Activated CD8-positive, alpha-beta T cell treated with anti-CD3 and anti-CD28 coated beads for 36 hours (primary cell): ENCODE measurements at regions not wholly inside any gene's neighbourhood (a gene's known extent, or its start where the extent isn't known, plus 50 kb on each side); places are given as distances from the start of the nearest gene placed in this dataset.

ENCODE experiments used
- ATAC-seq: fragments of 200-7000 bp; cut with Tn5 transposase; one replicate; pipeline ENCODE4 v1.10.0; 2021; ENCODE audit warnings: mild to moderate bottlenecking, moderate library complexity
- CTCF ChIA-PET: fragments of 350-600 bp; sonication (Branson Sonifier 250); formaldehyde crosslinking; loops from one replicate; lab custom pipeline; 2021; ENCODE audit warnings: antibody characterized with exemption; lab: Charles Lee
- POLR2A ChIA-PET: fragments of 350-600 bp; sonication (Branson Sonifier 250); formaldehyde crosslinking; loops from one replicate; lab custom pipeline; 2021; ENCODE audit warnings: antibody characterized with exemption; lab: Charles Lee
- DNase-seq: peaks from one replicate; pipeline ENCODE4 v3.0.0-alpha.2; 2020
- H3K27ac Mint-ChIP-seq: one replicate; pipeline ENCODE4 v1.8.0; 2021; ENCODE audit warnings: mild to moderate bottlenecking, mixed read lengths
- H3K27me3 Mint-ChIP-seq: one replicate; pipeline ENCODE4 v1.8.0; 2021; ENCODE audit warnings: mixed read lengths
- H3K36me3 Mint-ChIP-seq: one replicate; pipeline ENCODE4 v1.8.0; 2021; ENCODE audit warnings: low read depth, mixed read lengths
- H3K4me1 Mint-ChIP-seq: one replicate; pipeline ENCODE4 v1.8.0; 2021; ENCODE audit warnings: low read depth, mixed read lengths
- H3K4me3 Mint-ChIP-seq: one replicate; pipeline ENCODE4 v1.8.0; 2021; ENCODE audit warnings: mild to moderate bottlenecking, moderate library complexity, mixed read lengths
- H3K9me3 Mint-ChIP-seq: one replicate; pipeline ENCODE4 v1.8.0; 2021; ENCODE audit warnings: mixed read lengths
- intact Hi-C: fragments of 100-400 bp; cut with micrococcal nuclease; formaldehyde crosslinking; loops from one replicate; pipeline ENCODE4 v1.10.0; 2022
- TF ChIP-seq, protein P1 (sequence below): fragments of 200-600 bp; IDR thresholded peaks from one replicate; pipeline ENCODE4 v1.8.0; 2022; ENCODE audit warnings: antibody characterized with exemption, mild to moderate bottlenecking

DNA sequence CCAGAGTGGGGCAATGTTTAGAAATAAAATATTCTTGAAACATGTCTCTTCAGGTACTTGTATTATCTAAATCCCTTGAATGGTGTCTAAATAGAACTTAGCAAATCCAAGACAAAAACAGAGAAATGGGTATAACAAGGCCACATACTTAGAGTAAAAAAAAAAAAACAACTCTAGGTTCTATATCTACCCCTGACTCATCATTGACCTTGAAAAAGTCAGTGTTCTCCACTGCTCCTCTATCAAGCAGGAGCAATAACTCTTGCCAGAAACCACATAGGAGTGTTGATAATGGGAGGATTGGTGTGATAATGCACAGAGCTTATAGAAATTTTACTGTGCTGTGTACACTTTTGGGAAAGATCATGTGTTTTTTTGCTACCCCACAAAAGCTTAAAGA, 296.6 kb upstream of the PMFBP1 start:
- intact Hi-C loops: loop anchor here (10.0 kb wide), 1 partner anchor 344 kb away; no protein-coding TSS in a partner anchor
- TF ChIP-seq, protein P1, sequence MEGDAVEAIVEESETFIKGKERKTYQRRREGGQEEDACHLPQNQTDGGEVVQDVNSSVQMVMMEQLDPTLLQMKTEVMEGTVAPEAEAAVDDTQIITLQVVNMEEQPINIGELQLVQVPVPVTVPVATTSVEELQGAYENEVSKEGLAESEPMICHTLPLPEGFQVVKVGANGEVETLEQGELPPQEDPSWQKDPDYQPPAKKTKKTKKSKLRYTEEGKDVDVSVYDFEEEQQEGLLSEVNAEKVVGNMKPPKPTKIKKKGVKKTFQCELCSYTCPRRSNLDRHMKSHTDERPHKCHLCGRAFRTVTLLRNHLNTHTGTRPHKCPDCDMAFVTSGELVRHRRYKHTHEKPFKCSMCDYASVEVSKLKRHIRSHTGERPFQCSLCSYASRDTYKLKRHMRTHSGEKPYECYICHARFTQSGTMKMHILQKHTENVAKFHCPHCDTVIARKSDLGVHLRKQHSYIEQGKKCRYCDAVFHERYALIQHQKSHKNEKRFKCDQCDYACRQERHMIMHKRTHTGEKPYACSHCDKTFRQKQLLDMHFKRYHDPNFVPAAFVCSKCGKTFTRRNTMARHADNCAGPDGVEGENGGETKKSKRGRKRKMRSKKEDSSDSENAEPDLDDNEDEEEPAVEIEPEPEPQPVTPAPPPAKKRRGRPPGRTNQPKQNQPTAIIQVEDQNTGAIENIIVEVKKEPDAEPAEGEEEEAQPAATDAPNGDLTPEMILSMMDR: no peak
- no peak for ATAC-seq
- DNase-seq: no peak
- H3K4me1 Mint-ChIP-seq: no peaks in the 10 kb centered on the region
- CTCF ChIA-PET: interaction anchor here (4.0 kb wide), 1 partner anchor 344 kb away, joined by 22 read pairs; no protein-coding TSS in a partner anchor
- no peaks in the 10 kb centered on the region for H3K27me3 Mint-ChIP-seq
- no peak overlapping the region for H3K4me3 Mint-ChIP-seq
- no peaks in the 10 kb centered on the region for H3K36me3 Mint-ChIP-seq
- POLR2A ChIA-PET: no interaction called here
- H3K27ac Mint-ChIP-seq: no peak overlapping the region
- H3K9me3 Mint-ChIP-seq: peaks cover 2% of the 10 kb centered on the region

DNA sequence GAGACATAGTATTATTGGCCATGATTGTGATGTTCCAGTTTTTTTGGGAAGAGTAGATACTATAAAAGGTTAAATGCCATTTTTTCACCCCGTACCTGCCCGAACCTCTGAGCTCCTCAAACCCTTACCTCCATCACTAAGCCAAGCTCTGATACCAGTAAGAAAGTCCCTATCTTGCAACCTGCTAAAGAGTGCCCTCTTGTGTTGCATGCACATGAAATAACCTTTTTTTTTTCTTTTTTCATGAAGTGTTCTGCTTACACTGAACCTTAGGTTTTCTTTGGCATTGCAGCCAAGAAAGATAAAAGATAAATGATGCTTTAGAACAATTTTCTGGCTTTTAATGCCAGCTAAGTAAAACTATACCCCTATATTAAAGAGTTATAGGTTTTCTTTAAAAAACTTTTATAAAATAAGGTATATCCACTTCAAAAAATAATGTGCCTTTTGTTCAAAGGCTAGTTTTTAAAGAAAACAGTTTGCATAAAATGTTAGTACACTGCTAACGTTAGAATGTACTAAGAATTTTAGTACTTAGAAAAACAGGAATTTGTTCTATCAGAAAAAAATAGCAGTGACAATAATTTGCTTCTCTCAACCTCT, 295.3 kb upstream of the PMFBP1 start:
- CTCF ChIA-PET: interaction anchor here (0.9 to 4.0 kb wide), 9 partner anchors 10 to 347 kb away, joined by 3 to 22 read pairs (median 4); no protein-coding TSS in a partner anchor
- no peak for ATAC-seq
- no peaks in the 10 kb centered on the region for H3K4me1 Mint-ChIP-seq
- H3K27me3 Mint-ChIP-seq: no peaks in the 10 kb centered on the region
- POLR2A ChIA-PET: no interaction called here
- TF ChIP-seq, protein P1: peak; percentile 56
- DNase-seq: peak; percentile 4
- H3K27ac Mint-ChIP-seq: no peak overlapping the region
- H3K4me3 Mint-ChIP-seq: no peak overlapping the region
- intact Hi-C loops: loop anchor here (10.0 kb wide), 1 partner anchor 342 kb away; no protein-coding TSS in a partner anchor
- peaks cover 2% of the 10 kb centered on the region for H3K9me3 Mint-ChIP-seq
- H3K36me3 Mint-ChIP-seq: no peaks in the 10 kb centered on the region

DNA sequence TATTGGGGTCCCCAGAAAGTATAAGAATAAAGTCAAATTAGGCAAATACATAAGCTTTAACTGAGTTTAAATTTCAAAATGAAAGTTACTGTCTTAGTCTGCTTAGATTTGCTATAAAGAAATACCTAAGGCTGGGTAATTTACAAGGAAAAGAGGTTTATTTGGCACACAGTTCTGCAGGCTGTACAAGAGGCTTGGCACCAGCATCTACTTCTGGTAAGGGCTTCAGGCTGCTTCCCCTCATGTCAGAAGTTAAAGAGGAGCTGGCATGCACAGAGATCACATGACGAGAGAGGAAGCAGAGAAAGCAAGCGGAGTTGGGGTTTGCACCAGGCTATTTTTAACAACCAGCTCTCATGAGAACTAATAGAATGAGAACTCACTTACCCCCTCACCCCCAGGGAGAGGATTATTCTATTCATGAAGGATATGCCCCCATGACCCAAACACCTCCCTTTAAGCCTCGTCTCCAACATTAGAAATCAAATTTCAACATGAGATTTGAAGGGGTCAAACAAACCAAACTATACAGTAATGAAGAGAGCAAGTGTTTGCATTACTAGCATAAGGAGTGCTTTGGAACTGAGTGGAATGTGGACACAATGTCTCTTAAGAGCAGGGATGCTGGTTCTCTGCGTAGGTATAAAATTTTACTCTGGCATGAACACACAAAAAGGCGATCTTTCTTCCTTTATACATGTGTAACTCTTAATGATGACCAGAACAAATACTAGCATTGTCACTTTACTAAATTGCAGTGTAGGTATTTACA, 292.8 kb upstream of the PMFBP1 start:
- intact Hi-C loops: loop anchor here (10.0 kb wide), 1 partner anchor 340 kb away; no protein-coding TSS in a partner anchor
- H3K9me3 Mint-ChIP-seq: peaks cover 2% of the 10 kb centered on the region
- ChIA-PET POLR2A (interaction anchor here (0.6 kb wide), 1 partner anchor 663 kb away, joined by 3 read pairs; no protein-coding TSS in a partner anchor), CTCF (interaction anchor here (1.1 to 4.0 kb wide), 2 partner anchors 340 kb away, joined by 5 to 22 read pairs; no protein-coding TSS in a partner anchor)
- ATAC-seq (no peak), DNase-seq (no peak)
- no peak overlapping the region for H3K27ac Mint-ChIP-seq
- no peak overlapping the region for H3K4me3 Mint-ChIP-seq
- H3K4me1 Mint-ChIP-seq: no peaks in the 10 kb centered on the region
- H3K27me3 Mint-ChIP-seq: no peaks in the 10 kb centered on the region
- H3K36me3 Mint-ChIP-seq: no peaks in the 10 kb centered on the region
- TF ChIP-seq, protein P1: no peak

DNA sequence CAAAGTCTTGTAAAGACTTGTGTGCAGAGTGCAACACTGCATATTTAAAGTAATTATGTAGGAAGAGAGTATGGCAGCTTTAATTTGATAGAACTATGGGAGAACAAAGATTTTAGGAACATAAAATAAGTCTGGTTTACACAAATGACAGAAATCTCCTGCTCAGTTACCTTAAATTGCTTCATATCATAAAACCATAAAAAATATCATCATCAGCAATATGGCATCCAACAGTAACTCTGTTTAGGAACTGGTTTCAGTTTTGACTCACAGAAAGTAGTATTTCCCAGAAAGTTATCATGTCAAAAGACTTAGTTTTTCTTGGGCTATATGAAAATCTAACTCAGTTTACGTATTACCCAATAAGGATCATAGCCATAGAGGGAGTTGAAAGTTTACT, 292.1 kb upstream of the PMFBP1 start:
- H3K9me3 Mint-ChIP-seq: peaks cover 2% of the 10 kb centered on the region
- intact Hi-C loops: loop anchor here (10.0 kb wide), 1 partner anchor 339 kb away; no protein-coding TSS in a partner anchor
- no peak overlapping the region for H3K27ac Mint-ChIP-seq
- no peak for ATAC-seq
- H3K4me3 Mint-ChIP-seq: no peak overlapping the region
- ChIA-PET CTCF (interaction anchor here (1.1 kb wide), 1 partner anchor 339 kb away, joined by 5 read pairs; no protein-coding TSS in a partner anchor), POLR2A (no interaction called here)
- no peaks in the 10 kb centered on the region for H3K36me3 Mint-ChIP-seq
- TF ChIP-seq, protein P1: no peak
- no peak for DNase-seq
- H3K27me3 Mint-ChIP-seq: no peaks in the 10 kb centered on the region
- H3K4me1 Mint-ChIP-seq: no peaks in the 10 kb centered on the region
